GM21423 (cell line): ENCODE measurements at regions not wholly inside any gene's neighbourhood (a gene's known extent, or its start where the extent isn't known, plus 50 kb on each side); places are given as distances from the start of the nearest gene placed in this dataset.
"Not testable (repeated sequence)": the region's sequence is repeated elsewhere in the genome, so short reads cannot be mapped to it uniquely, and the experiment has no call there.

Experiments used
- ATAC-seq: cut with Tn5 transposase; IDR thresholded peaks from one replicate; pipeline ENCODE4 v1.9.1; 2021; ENCODE audit warnings: mild to moderate bottlenecking, moderate library complexity; ENCODE audit not compliant: unreplicated experiment

DNA sequence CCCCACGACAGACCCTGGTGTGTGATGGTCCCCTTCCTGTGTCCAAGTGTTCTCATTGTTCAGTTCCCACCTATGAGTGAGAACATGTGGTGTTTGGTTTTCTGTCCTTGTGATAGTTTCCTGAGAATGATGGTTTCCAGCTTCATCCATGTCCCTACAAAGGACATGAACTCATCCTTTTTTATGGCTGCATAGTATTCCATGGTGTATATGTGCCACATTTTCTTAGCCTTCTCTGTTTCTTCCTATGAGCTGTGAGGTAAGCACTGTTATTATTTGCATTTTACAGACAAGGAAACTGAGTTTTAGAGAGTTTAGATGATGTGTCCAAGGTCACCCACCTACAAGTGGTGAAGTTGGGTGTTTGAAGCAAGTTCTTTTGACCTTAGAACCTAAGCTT, 51.1 kb upstream of the BNC1 start:
- ATAC-seq = not testable (repeated sequence)

DNA sequence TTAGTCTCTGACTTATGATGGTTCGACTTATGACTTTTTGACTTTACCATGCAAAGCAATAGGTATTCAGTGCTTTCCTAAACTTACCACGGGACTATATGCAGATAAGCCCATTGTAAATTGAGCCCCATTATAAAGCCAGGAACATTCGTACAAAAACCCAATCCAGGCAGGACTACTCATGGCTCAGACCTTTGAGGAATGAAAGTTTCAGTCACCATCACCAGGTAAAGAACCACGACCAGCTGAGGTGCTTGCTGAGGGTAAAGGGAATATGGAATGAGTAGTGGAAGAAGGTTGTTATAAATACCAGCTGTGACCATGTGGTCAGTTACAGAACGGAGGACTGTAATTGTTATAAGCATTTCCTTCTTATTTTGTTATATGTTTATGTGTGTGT, 54.9 kb upstream of the BNC1 start:
- no peak for ATAC-seq

DNA sequence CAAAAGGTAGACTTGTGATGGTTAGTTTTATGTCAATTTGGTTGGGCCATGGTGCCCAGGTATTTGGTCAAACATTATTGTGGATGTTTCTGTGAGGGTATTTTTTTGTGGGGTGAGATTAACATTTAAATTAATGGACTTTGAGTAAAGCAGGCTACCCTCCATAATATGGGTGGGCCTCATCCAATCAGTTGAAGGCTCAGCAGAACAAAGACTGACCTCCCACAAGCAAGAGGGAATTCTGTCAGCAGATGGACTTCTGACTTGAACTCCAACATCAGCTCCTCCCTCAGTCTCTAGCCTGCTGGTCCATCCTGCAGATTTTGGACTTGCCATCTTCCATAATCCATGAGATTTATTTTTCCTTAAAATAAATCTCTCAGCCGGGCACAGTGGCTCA, 55.6 kb upstream of the BNC1 start:
- no peak for ATAC-seq

DNA sequence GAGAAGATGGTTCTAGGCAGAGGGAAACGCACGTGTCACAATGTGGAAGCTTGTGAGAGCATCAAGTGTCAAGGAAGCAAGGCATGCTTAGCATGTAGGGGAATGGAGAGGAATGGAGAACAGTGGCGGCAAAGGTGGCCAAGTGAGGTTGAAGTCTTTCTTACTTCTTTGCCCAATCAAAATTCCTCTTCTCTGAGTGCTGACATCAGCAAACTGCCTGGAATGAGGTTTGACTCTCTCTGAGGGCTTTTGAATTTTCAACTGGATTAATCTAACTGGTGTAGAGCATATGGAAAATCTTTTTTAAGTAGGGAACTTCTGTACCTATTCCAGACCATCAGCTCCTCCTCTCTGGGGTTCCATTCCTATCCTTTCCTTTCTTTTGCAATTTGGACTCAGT, 61.9 kb upstream of the BNC1 start:
- no peak for ATAC-seq

DNA sequence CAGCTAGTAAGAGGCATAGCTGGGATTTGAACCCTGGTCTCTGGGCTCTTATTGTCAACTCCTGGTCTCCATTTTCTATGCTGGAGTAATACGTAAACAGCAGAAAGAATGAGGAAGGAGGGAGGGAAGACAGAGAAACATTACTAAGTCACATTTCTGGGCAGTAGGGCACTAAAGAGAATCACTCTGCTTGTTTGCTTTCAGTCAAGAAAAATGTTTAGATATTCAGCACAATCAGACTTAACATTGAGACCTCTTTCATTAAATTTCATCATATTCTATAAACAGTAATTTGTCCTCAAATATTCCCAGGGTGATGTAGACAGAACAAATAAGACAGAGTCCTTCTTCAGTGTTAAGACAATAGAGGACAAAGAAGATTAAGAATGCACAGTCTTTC, 67.7 kb upstream of the BNC1 start:
- ATAC-seq = no peak

DNA sequence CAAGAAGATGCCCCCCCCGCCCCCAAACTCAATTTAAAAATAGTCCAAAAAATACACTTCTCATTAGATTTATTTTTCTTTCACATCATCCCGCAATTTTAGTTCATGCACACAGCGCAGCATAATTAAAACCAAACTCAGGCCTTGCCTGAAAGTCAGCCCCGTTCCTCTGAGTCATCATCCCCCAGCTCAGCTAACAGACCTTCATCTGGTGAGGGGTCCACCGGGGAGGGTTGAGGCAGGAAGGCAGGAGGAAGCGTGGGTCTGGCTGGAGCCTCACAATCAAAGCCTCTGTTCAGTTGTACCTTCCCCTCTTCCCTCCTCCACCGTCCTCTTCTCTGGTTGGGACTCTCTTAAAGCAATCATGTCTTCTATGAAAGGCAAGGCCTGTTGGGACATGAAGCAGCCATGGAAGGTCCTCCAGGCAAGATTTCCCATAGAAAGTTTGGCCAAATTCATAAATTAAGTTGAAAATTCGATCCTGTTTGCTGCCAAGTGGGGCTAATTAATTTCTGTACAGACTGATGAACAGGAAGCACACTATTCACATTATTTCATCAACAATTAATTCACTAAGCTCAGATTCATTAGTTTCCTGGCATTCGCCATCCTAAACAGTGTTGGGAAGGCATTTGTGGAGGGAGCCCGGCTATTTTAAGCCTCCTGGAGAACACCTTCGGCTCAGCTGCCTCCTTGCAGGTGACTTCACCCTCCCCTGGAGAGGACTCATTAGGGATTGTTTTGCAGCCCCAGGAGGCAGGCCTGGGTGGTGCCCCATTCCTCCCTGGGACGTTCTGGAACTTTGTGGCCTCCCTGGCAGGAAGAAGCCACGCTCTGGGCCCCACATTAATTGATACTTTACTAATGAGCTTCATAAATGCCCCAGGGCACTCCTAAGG, 72.3 kb upstream of the BNC1 start:
- ATAC-seq = no peak

DNA sequence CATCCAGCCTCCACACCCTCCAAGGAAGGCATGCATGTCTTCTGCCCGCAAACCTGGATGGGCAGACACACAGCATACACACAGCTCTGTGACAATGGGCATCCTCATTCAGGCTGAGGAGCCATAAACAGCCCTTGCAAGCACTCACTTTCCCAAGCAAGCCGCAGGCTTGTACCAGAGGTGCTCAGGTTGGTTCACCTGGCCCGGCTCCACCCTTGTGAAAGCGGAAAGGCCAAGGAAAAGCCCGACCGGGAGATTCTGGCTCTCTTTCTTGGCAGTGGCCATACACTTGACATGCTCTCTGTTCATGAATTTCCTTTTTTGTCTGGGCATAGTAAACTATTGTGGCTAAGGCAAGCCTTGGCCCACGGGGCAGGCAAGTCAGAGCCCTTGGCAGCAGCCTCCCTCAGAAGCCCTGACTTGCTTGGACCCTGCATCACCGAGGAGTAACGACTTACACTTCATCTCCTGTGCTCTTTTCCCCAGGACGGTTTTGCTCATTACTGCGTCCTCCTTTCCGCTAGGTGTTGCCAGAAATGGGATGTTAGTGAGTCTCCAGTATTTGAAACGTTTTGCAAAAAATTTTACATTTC, 74.6 kb upstream of the BNC1 start:
- no peak for ATAC-seq

DNA sequence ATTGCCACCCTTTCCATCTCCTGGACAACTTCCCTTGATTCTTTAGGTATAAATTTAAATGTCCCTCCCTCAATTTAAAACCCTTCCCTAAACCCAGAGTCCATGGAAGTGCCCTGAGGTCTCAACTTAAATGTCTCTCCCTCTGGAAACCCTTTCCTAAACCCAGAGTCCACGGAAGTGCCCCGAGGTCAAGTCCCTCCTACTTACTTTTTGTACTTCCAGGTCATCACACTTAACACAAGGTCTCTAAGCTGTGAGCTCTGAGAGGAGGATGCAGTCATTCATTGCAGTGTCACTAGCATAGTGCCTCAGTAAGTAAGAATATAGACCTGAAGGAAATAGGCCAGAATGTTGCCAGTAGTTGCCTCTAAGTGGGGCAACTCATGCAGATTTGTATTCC, 78.2 kb upstream of the BNC1 start:
- ATAC-seq = no peak

DNA sequence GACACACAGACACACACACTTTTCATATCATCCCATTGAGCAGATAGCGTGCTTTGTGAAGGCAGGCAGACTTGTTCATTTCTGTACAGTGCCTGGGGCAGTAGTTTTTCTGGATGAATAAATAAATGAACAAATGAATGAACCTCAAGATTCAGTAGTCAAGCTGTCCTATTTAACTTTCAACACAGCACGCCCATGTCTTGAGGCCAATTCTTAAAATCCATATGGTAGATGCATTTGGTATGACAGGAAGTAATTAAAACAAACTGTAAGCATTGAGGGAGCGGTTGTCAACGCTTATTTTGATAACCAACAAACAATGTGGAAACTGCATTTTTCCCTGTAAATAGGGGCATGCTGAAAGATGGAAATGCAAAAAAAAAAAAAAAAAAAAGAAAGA, 80.0 kb upstream of the BNC1 start:
- ATAC-seq = no peak

DNA sequence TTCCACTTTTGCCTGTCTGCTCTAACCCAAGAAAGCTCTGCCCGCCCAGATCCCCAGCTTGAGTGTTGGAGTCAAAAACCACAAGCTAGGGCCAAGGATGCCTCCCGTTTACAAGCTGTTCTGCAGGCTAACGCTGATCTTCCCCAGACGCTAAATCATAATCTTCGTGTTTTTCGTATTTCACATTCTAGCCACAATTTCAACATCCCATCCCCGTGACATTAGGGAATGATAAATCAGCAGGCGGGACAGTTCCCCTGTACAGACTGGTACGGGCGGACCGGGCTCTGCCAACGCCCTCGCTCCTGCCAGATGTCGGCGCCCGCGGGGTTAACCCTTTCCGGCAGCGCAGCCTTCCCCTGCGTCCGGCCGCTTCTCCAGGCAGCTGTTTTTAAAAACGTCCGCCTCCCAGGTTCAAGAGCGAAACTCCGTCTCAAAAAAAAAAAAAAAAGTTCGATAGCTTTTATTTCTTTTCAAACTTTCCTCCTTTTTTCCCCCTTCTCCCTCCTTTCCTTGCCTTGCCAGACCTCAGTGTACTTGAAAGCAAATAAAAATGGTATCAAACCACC, 81.0 kb upstream of the BNC1 start:
- no peak for ATAC-seq

DNA sequence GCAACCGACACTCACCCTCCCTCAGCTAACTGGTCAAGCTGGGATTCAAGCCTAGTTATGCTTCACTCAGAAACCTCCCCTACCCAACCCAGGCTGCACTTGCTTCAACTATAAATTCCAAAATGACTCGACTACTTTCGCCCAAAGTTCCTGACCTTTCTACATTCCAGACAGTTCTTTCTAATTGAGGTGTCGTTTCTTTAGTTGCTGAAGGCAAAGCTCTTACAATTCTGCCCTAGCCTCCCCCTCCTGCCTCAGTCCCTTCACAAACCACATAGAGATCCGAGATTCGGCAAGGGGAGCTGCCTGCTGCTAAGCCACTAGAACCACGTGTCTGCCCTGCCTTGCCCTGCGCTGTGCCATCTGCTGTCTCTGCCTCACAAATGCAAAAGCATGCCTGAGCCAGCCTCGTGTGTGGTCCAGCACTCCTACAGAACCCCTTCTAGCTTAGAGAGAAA, 74.7 kb upstream of the SH3GL3 start:
- no peak for ATAC-seq

DNA sequence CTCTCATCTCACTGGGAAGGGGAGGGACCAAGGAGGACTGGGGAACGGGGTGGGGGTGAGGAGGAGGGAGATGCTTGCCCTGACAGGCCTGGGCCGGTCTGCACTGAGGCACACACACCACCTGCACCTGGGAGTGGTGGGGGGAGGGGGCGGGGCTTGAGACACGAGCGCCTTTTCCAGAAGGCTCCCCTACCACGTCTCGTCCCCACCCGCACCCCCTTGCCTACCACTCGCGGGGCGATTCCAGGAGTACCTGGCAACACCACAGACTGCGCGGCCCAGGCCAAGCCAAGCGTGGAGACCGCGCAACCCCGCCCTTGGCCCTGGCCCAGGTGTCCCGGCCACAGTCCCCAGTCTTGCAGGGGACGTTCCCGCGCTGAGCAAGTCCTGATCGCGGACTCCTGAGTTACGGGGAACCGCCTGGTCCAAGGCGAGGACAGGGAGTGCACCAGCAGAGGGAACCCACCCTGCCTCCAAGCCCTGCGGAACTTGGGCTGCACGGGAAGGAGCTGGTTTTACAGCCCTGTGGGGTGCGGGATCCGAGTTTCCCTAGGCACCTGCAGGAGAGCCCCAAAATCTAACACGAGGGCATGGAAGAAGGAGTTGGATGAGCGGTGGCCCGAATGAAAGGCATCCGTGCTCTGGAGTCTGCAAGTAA, 68.1 kb upstream of the SH3GL3 start:
- ATAC-seq = no peak

DNA sequence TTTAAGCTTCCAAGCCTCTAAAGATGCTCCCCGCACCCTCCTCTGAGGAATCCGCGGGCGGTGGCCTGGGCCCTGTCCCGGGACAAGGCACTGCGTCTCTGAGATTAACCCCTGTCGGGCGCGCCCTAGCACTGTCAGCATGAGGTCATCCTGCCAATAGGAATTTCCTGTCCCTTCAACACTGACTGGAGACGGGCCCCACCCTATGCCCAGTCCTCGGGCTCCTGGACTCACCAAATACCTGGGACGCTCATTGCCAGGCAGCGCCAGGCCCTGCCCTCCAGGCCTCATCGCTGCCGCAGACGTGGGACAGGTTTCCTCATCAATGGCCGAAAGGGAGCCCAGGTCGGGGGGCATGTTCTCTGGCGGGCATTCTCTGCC, 67.6 kb upstream of the SH3GL3 start:
- no peak for ATAC-seq

DNA sequence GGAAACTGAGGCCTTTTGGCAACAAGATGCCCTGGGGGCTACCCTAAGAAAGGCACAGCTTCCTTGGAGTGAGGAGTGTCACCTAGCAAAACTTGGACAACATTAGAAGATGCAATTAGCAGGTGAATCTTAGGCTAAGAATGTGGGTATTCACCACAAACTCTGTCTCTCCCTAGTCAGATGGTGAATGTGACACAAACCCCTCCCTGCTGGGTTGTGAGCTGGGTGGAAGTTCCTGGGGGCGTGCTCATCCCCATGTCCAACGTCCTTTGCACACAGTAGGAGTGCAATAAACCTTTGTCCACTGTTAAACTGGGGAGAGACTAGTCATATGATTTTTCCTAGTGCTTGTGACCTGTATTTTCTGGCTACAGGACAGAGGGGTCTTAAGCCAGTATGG, 67.1 kb upstream of the SH3GL3 start:
- ATAC-seq = no peak

DNA sequence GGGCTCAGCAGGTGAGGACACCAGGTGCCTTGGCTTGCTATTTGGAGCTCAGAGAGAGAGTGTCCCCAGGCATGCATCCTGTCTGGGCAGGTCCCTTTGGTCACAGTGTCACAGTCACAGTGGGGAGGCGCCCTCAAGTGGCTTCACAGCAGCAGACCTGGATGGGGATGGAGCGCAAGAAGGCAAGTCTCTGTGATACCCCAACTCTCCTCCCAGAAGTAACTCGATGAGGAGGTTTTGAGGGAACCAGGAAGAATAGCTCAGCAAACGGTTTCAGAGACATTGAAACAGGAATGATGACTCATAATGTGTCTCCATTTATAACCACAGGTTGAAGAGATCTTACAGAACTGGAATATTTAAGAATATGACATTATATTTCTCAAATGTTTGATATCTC, 66.5 kb upstream of the SH3GL3 start:
- peak; percentile 96 for ATAC-seq

DNA sequence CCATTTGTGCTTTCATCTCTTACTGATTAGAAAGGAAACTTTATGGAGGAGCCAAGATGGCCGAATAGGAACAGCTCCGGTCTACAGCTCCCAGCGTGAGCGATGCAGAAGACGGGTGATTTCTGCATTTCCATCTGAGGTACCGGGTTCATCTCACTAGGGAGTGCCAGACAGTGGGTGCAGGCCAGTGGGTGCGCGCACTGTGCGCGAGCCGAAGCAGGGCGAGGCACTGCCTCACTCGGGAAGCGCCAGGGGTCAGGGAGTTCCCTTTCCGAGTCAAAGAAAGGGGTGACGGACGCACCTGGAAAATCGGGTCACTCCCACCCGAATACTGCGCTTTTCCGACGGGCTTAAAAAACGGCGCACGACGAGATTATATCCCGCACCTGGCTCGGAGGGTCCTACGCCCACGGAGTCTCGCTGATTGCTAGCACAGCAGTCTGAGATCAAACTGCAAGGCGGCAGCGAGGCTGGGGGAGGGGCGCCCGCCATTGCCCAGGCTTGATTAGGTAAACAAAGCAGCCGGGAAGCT, 63.5 kb upstream of the SH3GL3 start:
- not testable (repeated sequence) for ATAC-seq

DNA sequence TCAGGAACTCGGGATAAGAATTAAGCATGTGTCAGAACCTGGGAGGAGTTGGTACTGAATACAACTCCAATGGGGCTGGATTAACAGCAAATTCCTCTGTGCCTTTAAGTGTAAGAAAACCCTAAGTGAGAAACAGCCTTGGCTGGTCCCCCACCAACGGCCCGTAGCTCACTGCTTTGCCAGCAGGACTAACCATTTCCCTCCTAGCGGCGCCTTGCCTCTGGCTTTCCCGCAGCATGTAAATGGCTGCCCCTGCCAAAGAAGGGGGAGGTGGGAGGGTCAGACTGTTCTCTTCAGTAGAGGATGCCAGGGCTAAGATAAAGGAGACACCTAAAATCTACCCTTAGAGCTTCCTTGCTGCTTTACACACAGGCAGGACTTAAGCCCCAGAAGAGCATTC, 51.0 kb upstream of the SH3GL3 start:
- no peak for ATAC-seq
